Coronary artery (tissue), 2 donors: ENCODE measurements at regions not wholly inside any gene's neighbourhood (a gene's known extent, or its start where the extent isn't known, plus 50 kb on each side); places are given as distances from the start of the nearest gene placed in this dataset.

Experiments used
- DNase-seq: peaks from one replicate; pipeline ENCODE4 v3.0.0-alpha.2; 2017; ENCODE audit warnings: low spot score
- H3K27ac ChIP-seq, 2 donors: fragments of 200-600 bp; sonication (generic); one replicate each; pipeline ENCODE4 v1.5.1; 2016 to 2019
- H3K4me3 ChIP-seq: fragments of 200-600 bp; sonication (generic); 2 replicates; pipeline ENCODE4 v1.5.1; 2016; ENCODE audit warnings: mild to moderate bottlenecking, moderate library complexity
- CTCF ChIP-seq: fragments of 200-600 bp; sonication (generic); IDR thresholded peaks from one replicate; pipeline ENCODE4 v1.5.1; 2019; ENCODE audit warnings: antibody characterized with exemption

- Histone ChIP-seq H3K4me3 (no peak overlapping the region), H3K27ac (no peak overlapping the region)
- no peak for DNase-seq
- no peak for TF ChIP-seq CTCF
These were observed 310.7 kb upstream of the NCAM1 start for GRCh38 chr11:112650527-112650926.

DNA sequence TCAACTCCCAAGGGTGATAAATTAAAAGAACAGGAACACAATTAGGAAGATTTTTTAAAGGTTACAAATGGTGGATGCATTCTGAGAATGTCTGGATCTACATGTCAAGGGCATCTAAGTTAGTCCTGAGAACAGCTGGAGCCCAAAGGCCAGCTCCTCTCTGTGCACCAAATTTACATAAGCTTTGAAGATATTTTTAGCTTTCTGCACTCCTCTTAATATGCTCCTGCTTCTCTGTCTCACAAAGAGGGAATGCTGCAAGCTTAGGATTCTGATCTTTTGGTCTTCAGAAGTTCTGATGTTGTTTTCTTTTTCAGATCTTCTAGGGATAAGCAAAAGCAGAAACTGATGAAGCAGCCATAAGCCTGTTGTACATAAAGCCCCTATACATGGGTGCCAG lies 309.8 kb upstream of the NCAM1 start:
- no peak overlapping the region for H3K4me3 ChIP-seq
- no peak for DNase-seq
- TF ChIP-seq CTCF: no peak
- no peak overlapping the region for H3K27ac ChIP-seq

GRCh38 chr11:112652786-112653390 lies 308.3 kb upstream of the NCAM1 start:
- Histone ChIP-seq H3K4me3 (no peak overlapping the region), H3K27ac (no peak overlapping the region)
- DNase-seq: no peak
- no peak for TF ChIP-seq CTCF

DNA sequence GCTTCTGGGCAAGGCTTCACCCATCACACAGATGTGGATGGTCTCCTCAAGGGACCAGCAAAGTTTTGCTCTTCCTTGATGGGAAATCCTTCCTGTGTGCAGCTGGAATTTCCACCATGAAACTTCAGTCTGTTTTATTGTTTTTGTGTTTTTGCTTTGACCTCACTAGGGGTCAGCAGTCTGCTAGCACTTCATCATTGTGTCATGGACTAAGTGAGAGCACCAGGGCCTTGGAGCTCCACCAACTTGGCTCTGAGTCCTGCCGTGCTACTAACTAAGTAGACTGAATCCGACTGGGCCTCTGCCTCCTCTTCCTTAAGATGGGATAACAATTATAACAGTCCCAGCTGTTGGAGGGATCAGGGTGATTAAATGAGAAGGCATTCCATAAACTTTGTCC lies 305.8 kb upstream of the NCAM1 start:
- TF ChIP-seq CTCF: no peak
- DNase-seq: no peak
- Histone ChIP-seq H3K4me3 (no peak overlapping the region), H3K27ac (no peak overlapping the region)

DNA sequence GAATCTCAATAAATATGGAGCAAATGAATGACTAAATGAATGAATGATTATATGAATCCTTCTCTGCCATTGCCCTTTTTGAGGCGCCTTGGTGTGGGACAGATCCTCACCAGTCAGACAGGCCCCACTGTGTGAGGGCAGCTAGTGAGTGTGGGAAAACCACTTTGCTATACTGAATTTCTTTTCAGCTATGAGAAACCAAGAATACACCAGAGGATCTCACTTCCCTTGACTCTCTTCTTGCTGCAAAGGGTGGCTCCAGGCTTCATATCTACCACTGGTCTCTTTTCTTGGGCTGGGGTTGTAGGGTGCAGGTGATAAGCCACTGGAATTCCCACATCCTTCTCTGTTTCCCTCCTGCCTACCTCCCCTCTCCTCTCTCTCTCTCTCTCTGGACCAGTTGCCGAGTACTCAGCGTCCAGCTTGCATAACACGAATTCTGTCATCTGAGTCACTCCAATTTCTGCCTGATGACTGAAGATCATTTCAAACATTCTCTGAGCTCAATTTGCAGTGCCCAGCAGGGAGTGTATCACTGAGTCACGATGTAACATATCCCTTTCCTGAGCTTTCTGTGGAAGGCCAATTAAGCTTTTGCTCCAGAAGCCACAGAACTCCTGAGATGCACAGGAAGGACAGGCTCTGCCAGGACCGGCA lies 304.3 kb upstream of the NCAM1 start:
- no peak overlapping the region for H3K27ac ChIP-seq

GRCh38 chr11:112658431-112658878 lies 302.8 kb upstream of the NCAM1 start:
- Histone ChIP-seq H3K27ac (no peak overlapping the region), H3K4me3 (no peak overlapping the region)
- no peak for TF ChIP-seq CTCF
- DNase-seq: no peak

More for the DNA sequence above, 304.3 kb upstream of the NCAM1 start:
- H3K4me3 ChIP-seq: no peak overlapping the region
- no peak for DNase-seq
- TF ChIP-seq CTCF: no peak

GRCh38 chr11:112661146-112661545 lies 300.1 kb upstream of the NCAM1 start:
- Histone ChIP-seq H3K27ac (no peak overlapping the region), H3K4me3 (no peak overlapping the region)
- TF ChIP-seq CTCF: no peak
- DNase-seq: no peak
